ENCODE measurements at regions not wholly inside any gene's neighbourhood (a gene's known extent, or its start where the extent isn't known, plus 50 kb on each side); places are given as distances from the start of the nearest gene placed in this dataset.

GRCh38 chr13:23983671-23984070 lies 86.4 kb upstream of the C1QTNF9B start:
- no peak for DNase-seq (ENCODE audit: low read depth, low spot score)
- no CpG with 5 or more reads among the region's 4 CpGs for WGBS (ENCODE audit: insufficient coverage, insufficient read length)
- H3K4me3 ChIP-seq (ENCODE audit: low read length): no peak overlapping the region
- H3K36me3 ChIP-seq (ENCODE audit: control insufficient read depth, insufficient read depth, low read length): no peaks in the 10 kb centered on the region
- no peaks in the 10 kb centered on the region for H3K9me3 ChIP-seq (ENCODE audit: control insufficient read depth, insufficient read depth, low read length)
- no peaks in the 10 kb centered on the region for H3K4me1 ChIP-seq (ENCODE audit: control insufficient read depth, insufficient read depth, low read length)
- no peak overlapping the region for H3K27ac ChIP-seq (ENCODE audit: low read length)
- no peaks in the 10 kb centered on the region for H3K27me3 ChIP-seq (ENCODE audit: control insufficient read depth, insufficient read depth, low read length)

- no peaks in the 10 kb centered on the region for H3K4me1 ChIP-seq (ENCODE audit: control insufficient read depth, insufficient read depth, low read length)
- H3K4me3 ChIP-seq (ENCODE audit: low read length): no peak overlapping the region
- WGBS (ENCODE audit: insufficient coverage, insufficient read length): no CpG with 5 or more reads among the region's 8 CpGs
- no peaks in the 10 kb centered on the region for H3K9me3 ChIP-seq (ENCODE audit: control insufficient read depth, insufficient read depth, low read length)
- no peak overlapping the region for H3K27ac ChIP-seq (ENCODE audit: low read length)
- no peaks in the 10 kb centered on the region for H3K36me3 ChIP-seq (ENCODE audit: control insufficient read depth, insufficient read depth, low read length)
- no peaks in the 10 kb centered on the region for H3K27me3 ChIP-seq (ENCODE audit: control insufficient read depth, insufficient read depth, low read length)
- DNase-seq (ENCODE audit: low read depth, low spot score): no peak
Observed at GRCh38 chr13:23984546-23984945, 87.2 kb upstream of the C1QTNF9B start.

GRCh38 chr13:23985060-23985459 lies 87.8 kb upstream of the C1QTNF9B start:
- no peak overlapping the region for H3K27ac ChIP-seq (ENCODE audit: low read length)
- H3K9me3 ChIP-seq (ENCODE audit: control insufficient read depth, insufficient read depth, low read length): no peaks in the 10 kb centered on the region
- WGBS (ENCODE audit: insufficient coverage, insufficient read length): no CpG with 5 or more reads among the region's 7 CpGs
- DNase-seq (ENCODE audit: low read depth, low spot score): no peak
- H3K4me1 ChIP-seq (ENCODE audit: control insufficient read depth, insufficient read depth, low read length): no peaks in the 10 kb centered on the region
- H3K36me3 ChIP-seq (ENCODE audit: control insufficient read depth, insufficient read depth, low read length): no peaks in the 10 kb centered on the region
- no peak overlapping the region for H3K4me3 ChIP-seq (ENCODE audit: low read length)
- no peaks in the 10 kb centered on the region for H3K27me3 ChIP-seq (ENCODE audit: control insufficient read depth, insufficient read depth, low read length)

- Histone ChIP-seq H3K4me1 (ENCODE audit: control insufficient read depth, insufficient read depth, low read length) (no peaks in the 10 kb centered on the region), H3K36me3 (ENCODE audit: control insufficient read depth, insufficient read depth, low read length) (no peaks in the 10 kb centered on the region), H3K27me3 (ENCODE audit: control insufficient read depth, insufficient read depth, low read length) (no peaks in the 10 kb centered on the region), H3K4me3 (ENCODE audit: low read length) (no peak overlapping the region), H3K9me3 (ENCODE audit: control insufficient read depth, insufficient read depth, low read length) (no peaks in the 10 kb centered on the region), H3K27ac (ENCODE audit: low read length) (no peak overlapping the region)
- WGBS (ENCODE audit: insufficient coverage, insufficient read length): no CpG with 5 or more reads among the region's 11 CpGs
- no peak for DNase-seq (ENCODE audit: low read depth, low spot score)
Observed at GRCh38 chr13:23985839-23986238, 88.5 kb upstream of the C1QTNF9B start.

GRCh38 chr13:23986619-23987018 lies 89.3 kb upstream of the C1QTNF9B start:
- H3K4me3 ChIP-seq (ENCODE audit: low read length): no peak overlapping the region
- H3K27me3 ChIP-seq (ENCODE audit: control insufficient read depth, insufficient read depth, low read length): no peaks in the 10 kb centered on the region
- DNase-seq (ENCODE audit: low read depth, low spot score): no peak
- no peaks in the 10 kb centered on the region for H3K36me3 ChIP-seq (ENCODE audit: control insufficient read depth, insufficient read depth, low read length)
- WGBS (ENCODE audit: insufficient coverage, insufficient read length): no CpG with 5 or more reads among the region's 3 CpGs
- H3K9me3 ChIP-seq (ENCODE audit: control insufficient read depth, insufficient read depth, low read length): no peaks in the 10 kb centered on the region
- no peaks in the 10 kb centered on the region for H3K4me1 ChIP-seq (ENCODE audit: control insufficient read depth, insufficient read depth, low read length)
- H3K27ac ChIP-seq (ENCODE audit: low read length): no peak overlapping the region

GRCh38 chr13:23987331-23987894 lies 90.1 kb upstream of the C1QTNF9B start:
- Histone ChIP-seq H3K4me1 (ENCODE audit: control insufficient read depth, insufficient read depth, low read length) (no peaks in the 10 kb centered on the region), H3K36me3 (ENCODE audit: control insufficient read depth, insufficient read depth, low read length) (no peaks in the 10 kb centered on the region), H3K4me3 (ENCODE audit: low read length) (no peak overlapping the region), H3K27ac (ENCODE audit: low read length) (no peak overlapping the region), H3K9me3 (ENCODE audit: control insufficient read depth, insufficient read depth, low read length) (no peaks in the 10 kb centered on the region), H3K27me3 (ENCODE audit: control insufficient read depth, insufficient read depth, low read length) (no peaks in the 10 kb centered on the region)
- no CpG with 5 or more reads among the region's 4 CpGs for WGBS (ENCODE audit: insufficient coverage, insufficient read length)
- DNase-seq (ENCODE audit: low read depth, low spot score): no peak

- Histone ChIP-seq H3K27ac (ENCODE audit: low read length) (no peak overlapping the region), H3K4me1 (ENCODE audit: control insufficient read depth, insufficient read depth, low read length) (no peaks in the 10 kb centered on the region), H3K9me3 (ENCODE audit: control insufficient read depth, insufficient read depth, low read length) (no peaks in the 10 kb centered on the region), H3K36me3 (ENCODE audit: control insufficient read depth, insufficient read depth, low read length) (no peaks in the 10 kb centered on the region), H3K4me3 (ENCODE audit: low read length) (no peak overlapping the region), H3K27me3 (ENCODE audit: control insufficient read depth, insufficient read depth, low read length) (no peaks in the 10 kb centered on the region)
- DNase-seq (ENCODE audit: low read depth, low spot score): no peak
- no CpG with 5 or more reads among the region's 4 CpGs for WGBS (ENCODE audit: insufficient coverage, insufficient read length)
Observed at GRCh38 chr13:23988546-23989122, 91.3 kb upstream of the C1QTNF9B start.

- H3K9me3 ChIP-seq (ENCODE audit: control insufficient read depth, insufficient read depth, low read length): no peaks in the 10 kb centered on the region
- H3K36me3 ChIP-seq (ENCODE audit: control insufficient read depth, insufficient read depth, low read length): no peaks in the 10 kb centered on the region
- H3K27ac ChIP-seq (ENCODE audit: low read length): no peak overlapping the region
- H3K4me1 ChIP-seq (ENCODE audit: control insufficient read depth, insufficient read depth, low read length): no peaks in the 10 kb centered on the region
- no CpG with 5 or more reads among the region's 2 CpGs for WGBS (ENCODE audit: insufficient coverage, insufficient read length)
- no peak for DNase-seq (ENCODE audit: low read depth, low spot score)
- no peaks in the 10 kb centered on the region for H3K27me3 ChIP-seq (ENCODE audit: control insufficient read depth, insufficient read depth, low read length)
- no peak overlapping the region for H3K4me3 ChIP-seq (ENCODE audit: low read length)
Observed at GRCh38 chr13:23990455-23990854, 93.2 kb upstream of the C1QTNF9B start.

GRCh38 chr13:23991119-23991518 lies 93.8 kb upstream of the C1QTNF9B start:
- H3K36me3 ChIP-seq (ENCODE audit: control insufficient read depth, insufficient read depth, low read length): no peaks in the 10 kb centered on the region
- no peak for DNase-seq (ENCODE audit: low read depth, low spot score)
- WGBS (ENCODE audit: insufficient coverage, insufficient read length): no CpG with 5 or more reads among the region's 3 CpGs
- H3K4me1 ChIP-seq (ENCODE audit: control insufficient read depth, insufficient read depth, low read length): no peaks in the 10 kb centered on the region
- no peak overlapping the region for H3K4me3 ChIP-seq (ENCODE audit: low read length)
- H3K9me3 ChIP-seq (ENCODE audit: control insufficient read depth, insufficient read depth, low read length): no peaks in the 10 kb centered on the region
- H3K27ac ChIP-seq (ENCODE audit: low read length): no peak overlapping the region
- no peaks in the 10 kb centered on the region for H3K27me3 ChIP-seq (ENCODE audit: control insufficient read depth, insufficient read depth, low read length)

- no peak overlapping the region for H3K27ac ChIP-seq (ENCODE audit: low read length)
- no peaks in the 10 kb centered on the region for H3K9me3 ChIP-seq (ENCODE audit: control insufficient read depth, insufficient read depth, low read length)
- H3K4me3 ChIP-seq (ENCODE audit: low read length): no peak overlapping the region
- no peak for DNase-seq (ENCODE audit: low read depth, low spot score)
- no peaks in the 10 kb centered on the region for H3K36me3 ChIP-seq (ENCODE audit: control insufficient read depth, insufficient read depth, low read length)
- WGBS (ENCODE audit: insufficient coverage, insufficient read length): no CpG with 5 or more reads among the region's 12 CpGs
- H3K4me1 ChIP-seq (ENCODE audit: control insufficient read depth, insufficient read depth, low read length): no peaks in the 10 kb centered on the region
- no peaks in the 10 kb centered on the region for H3K27me3 ChIP-seq (ENCODE audit: control insufficient read depth, insufficient read depth, low read length)
Observed at GRCh38 chr13:23992781-23993679, 95.7 kb upstream of the C1QTNF9B start.
